Thoracic aorta (tissue), 2 donors: ENCODE measurements at regions not wholly inside any gene's neighbourhood (a gene's known extent, or its start where the extent isn't known, plus 50 kb on each side); places are given as distances from the start of the nearest gene placed in this dataset.

Experiments used
- ATAC-seq: fragments of 150-250 bp; one replicate; pipeline ENCODE4 v1.8.0; 2017; ENCODE audit warnings: low read depth; ENCODE audit not compliant: insufficient number of reproducible peaks, low FRiP score
- DNase-seq: peaks from one replicate; pipeline ENCODE4 v3.0.0-alpha.2; 2020; ENCODE audit warnings: low spot score
- H3K27ac ChIP-seq, 2 donors: fragments of 200-600 bp; sonication (generic); 1 replicate in 1 of 2; 2 replicates in 1 of 2; pipeline ENCODE4 v1.5.1; 2016; ENCODE audit warnings: mild to moderate bottlenecking in 2 of 2, moderate library complexity in 2 of 2
- H3K27me3 ChIP-seq: fragments of 200-600 bp; sonication (generic); replicated peaks from 2 replicates; pipeline ENCODE4 v1.6.0; 2016; ENCODE audit warnings: mild to moderate bottlenecking; ENCODE audit not compliant: insufficient read depth
- H3K36me3 ChIP-seq: fragments of 200-600 bp; sonication (generic); one replicate; pipeline ENCODE4 v1.5.1; 2016
- H3K4me1 ChIP-seq, 2 donors: fragments of 200-600 bp; sonication (generic); 1 replicate in 1 of 2; 2 replicates in 1 of 2; pipeline versions ENCODE4 v1.5.1 to v1.6.0; 2016; ENCODE audit warnings: low read depth in 2 of 2, mild to moderate bottlenecking in 1 of 2; ENCODE audit not compliant: control insufficient read depth in 1 of 2
- H3K4me3 ChIP-seq: fragments of 200-600 bp; sonication (generic); 2 replicates; pipeline ENCODE4 v1.5.1; 2016; ENCODE audit warnings: mild to moderate bottlenecking
- H3K9me3 ChIP-seq: fragments of 200-600 bp; sonication (generic); 2 replicates; pipeline ENCODE4 v1.5.1; 2016
- TF ChIP-seq, protein P1 (sequence below): fragments of 200-600 bp; sonication (generic); IDR thresholded peaks from one replicate; pipeline ENCODE4 v1.5.1; 2019; ENCODE audit warnings: antibody characterized with exemption

DNA sequence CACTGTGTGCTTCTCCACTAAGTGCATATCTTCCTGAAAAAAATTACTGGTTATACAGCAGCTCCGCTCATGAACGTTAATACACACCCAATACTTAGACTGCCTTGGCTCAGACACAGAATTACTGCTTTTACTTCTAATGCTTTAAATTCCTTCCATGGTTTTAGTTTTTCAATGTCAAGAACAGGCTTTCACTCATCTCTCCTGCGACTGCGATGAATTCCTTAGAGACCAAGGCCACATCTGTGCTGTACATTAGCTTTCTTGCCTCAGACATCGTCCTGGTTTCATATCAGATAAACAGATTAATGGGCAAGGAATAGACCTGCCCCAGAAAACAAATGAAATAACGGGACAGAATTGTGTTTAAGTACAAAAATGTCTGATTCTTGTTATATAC is 120.2 kb downstream of the CYP26A1 start:
- Histone ChIP-seq H3K4me3 (no peak overlapping the region), H3K36me3 (no peaks in the 10 kb centered on the region), H3K27me3 (no peaks in the 10 kb centered on the region), H3K27ac (no peak overlapping the region), H3K9me3 (no peaks in the 10 kb centered on the region), H3K4me1 (peaks cover 15 to 31% of the 10 kb centered on the region in 2 donors)
- no peak for ATAC-seq
- TF ChIP-seq, protein P1, sequence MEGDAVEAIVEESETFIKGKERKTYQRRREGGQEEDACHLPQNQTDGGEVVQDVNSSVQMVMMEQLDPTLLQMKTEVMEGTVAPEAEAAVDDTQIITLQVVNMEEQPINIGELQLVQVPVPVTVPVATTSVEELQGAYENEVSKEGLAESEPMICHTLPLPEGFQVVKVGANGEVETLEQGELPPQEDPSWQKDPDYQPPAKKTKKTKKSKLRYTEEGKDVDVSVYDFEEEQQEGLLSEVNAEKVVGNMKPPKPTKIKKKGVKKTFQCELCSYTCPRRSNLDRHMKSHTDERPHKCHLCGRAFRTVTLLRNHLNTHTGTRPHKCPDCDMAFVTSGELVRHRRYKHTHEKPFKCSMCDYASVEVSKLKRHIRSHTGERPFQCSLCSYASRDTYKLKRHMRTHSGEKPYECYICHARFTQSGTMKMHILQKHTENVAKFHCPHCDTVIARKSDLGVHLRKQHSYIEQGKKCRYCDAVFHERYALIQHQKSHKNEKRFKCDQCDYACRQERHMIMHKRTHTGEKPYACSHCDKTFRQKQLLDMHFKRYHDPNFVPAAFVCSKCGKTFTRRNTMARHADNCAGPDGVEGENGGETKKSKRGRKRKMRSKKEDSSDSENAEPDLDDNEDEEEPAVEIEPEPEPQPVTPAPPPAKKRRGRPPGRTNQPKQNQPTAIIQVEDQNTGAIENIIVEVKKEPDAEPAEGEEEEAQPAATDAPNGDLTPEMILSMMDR, result no peak
- DNase-seq, result no peak

DNA sequence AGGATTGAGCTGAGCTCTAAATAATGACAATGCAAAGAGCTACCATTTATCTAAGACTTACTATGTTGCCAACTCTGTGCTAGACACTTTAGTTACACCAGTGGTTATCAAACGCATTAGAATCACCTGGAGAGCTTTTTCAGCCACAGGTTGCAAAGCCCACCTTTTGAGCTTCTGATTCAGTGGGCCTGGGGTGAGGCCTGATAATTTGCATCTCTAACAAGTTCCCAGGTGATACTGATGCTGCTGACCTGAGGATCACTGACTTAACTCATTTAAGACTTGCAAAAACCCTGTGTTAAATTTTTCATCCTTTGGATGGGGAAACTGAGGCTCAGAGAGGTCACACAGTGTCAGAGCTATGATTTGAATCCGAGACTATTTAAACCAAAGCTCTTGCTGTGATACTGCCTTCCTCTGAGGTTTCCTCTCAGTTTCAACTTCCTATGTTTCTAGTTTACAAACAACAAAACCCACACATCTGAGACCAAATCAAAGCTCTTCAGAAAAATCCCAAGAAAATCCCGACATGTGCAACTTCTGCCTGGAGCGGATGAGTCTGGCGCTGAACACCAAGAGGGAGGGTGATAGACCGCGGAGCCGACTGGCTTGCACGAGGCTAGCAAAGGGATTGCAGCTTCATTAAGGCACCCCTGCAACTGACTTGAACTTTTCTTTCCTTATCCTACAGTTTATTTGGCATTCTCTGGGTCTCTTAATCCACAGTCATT is 124.9 kb downstream of the CYP26A1 start:
- TF ChIP-seq, protein P1, result no peak
- H3K36me3 ChIP-seq, result no peaks in the 10 kb centered on the region
- peak overlapping the region; percentile 70 for H3K4me3 ChIP-seq
- ATAC-seq, result no peak
- H3K9me3 ChIP-seq, result no peaks in the 10 kb centered on the region
- no peak for DNase-seq
- peaks cover 10 to 21% of the 10 kb centered on the region in 2 donors for H3K4me1 ChIP-seq
- no peak overlapping the region for H3K27ac ChIP-seq
- H3K27me3 ChIP-seq, result no peaks in the 10 kb centered on the region

DNA sequence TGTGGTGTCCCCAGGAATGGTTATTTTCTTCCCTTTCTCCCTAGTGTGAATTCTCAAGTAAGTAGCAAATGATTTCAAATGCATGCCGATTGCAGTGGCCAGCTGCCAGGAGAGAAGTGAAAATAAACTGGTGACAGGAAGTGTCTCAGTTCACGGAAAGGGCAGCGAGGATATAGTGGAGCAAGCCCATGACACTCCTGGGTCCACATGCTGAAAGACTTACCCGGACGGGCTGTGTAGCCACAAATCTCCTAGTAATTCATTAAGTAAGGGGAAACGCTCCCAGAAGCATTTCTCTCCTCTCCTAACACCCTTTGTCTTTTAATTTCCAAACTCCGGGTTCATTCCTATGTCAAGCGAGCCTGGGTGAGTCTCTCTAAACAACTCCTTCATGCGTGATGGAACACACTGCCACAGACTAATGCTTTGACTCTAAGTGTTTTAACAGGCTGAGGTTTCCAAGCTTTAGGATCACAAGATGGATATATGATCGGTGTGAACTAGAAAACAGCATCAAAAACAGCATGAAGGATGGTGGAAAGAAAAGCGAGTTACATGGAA is 125.6 kb downstream of the CYP26A1 start:
- no peaks in the 10 kb centered on the region for H3K9me3 ChIP-seq
- DNase-seq (peak; percentile 12), ATAC-seq (no peak)
- no peaks in the 10 kb centered on the region for H3K36me3 ChIP-seq
- TF ChIP-seq, protein P1, result no peak
- peak overlapping the region; percentile 70 for H3K4me3 ChIP-seq
- H3K27ac ChIP-seq, result peak overlapping the region in 1 of 2 donors; percentile 41
- H3K27me3 ChIP-seq, result no peaks in the 10 kb centered on the region
- H3K4me1 ChIP-seq, result peaks cover 4 to 15% of the 10 kb centered on the region in 2 donors

DNA sequence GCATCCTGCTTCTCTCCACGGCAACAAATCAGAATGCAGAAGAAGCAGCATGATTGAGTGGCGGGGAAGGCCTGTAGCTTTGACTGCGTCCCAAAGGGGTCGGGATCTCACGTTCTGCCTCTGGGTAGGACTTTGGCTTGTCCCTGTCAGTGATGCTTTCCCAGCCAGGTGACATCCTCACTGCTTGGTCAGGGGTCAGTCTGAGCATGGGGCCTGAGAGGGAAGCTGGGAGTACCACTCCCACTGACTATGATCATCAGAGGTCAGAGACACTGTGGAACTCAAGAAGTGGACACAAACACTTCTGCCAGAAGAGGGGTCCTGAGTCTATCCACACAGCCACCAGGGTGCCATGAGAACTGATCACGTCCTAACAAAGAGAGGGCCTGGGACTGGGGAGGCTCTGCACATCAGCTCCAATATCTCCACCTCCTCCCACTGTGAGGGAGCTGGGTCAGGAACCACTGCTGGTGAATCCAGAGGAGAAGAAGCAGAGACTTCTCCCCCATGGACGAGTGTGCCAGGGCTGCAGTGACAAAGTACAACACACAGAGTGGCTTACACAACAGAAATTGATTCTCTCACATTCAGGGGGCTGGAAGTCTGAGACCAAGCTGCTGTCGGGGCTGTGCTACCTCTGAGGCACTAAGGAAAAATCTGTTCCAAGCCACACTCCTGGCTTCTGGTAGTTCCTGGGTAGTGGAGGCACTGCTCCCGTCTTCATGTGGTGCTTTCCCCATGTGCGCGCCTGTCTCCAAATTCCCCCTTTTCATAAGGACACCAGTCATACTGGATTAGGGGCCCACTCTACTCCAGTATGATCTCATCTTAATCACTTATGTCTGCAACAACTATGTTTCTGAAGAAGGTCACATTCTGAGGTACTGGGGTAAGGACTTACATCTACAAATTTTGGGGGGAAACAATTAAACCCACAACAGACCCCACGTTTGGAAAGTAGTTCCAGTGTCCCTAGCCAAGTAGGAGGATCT is 131.1 kb downstream of the CYP26A1 start:
- ATAC-seq (no peak), DNase-seq (no peak)
- Histone ChIP-seq H3K4me1 (no peaks in the 10 kb centered on the region), H3K27me3 (no peaks in the 10 kb centered on the region), H3K4me3 (no peak overlapping the region), H3K36me3 (no peaks in the 10 kb centered on the region), H3K9me3 (no peaks in the 10 kb centered on the region), H3K27ac (no peak overlapping the region)
- TF ChIP-seq, protein P1, result no peak

DNA sequence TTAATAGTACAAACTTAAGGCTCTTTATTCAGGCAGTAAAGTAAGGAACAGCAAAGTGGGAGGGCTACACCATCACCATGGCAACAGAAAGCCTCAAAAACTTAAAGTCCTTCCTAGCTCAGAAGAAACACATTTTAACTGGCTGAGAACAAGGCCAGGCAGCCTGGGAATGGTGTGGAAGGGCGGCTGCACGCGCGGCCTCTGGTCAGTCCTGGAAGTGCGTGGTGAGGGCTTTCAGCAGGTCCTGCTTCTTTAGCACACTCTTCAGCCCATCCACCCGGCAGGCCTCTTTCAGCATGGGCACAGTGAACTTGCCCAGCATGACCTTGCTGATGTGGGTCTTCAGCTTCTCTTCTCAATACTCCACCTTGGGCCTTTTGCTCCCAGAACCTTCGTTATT is 133.0 kb downstream of the CYP26A1 start:
- no peak overlapping the region for H3K27ac ChIP-seq
- no peaks in the 10 kb centered on the region for H3K36me3 ChIP-seq
- TF ChIP-seq, protein P1, result no peak
- DNase-seq, result no peak
- no peaks in the 10 kb centered on the region for H3K27me3 ChIP-seq
- no peak for ATAC-seq
- no peak overlapping the region for H3K4me3 ChIP-seq
- H3K9me3 ChIP-seq, result no peaks in the 10 kb centered on the region
- no peaks in the 10 kb centered on the region for H3K4me1 ChIP-seq
